Neural progenitor cell (in vitro differentiated cells): ENCODE measurements at regions not wholly inside any gene's neighbourhood (a gene's known extent, or its start where the extent isn't known, plus 50 kb on each side); places are given as distances from the start of the nearest gene placed in this dataset.

Source experiments
- DNase-seq: peaks from one replicate; pipeline ENCODE4 v3.0.0-alpha.2; 2016; ENCODE audit warnings: low spot score
- H2AFZ ChIP-seq: fragments of 200-600 bp; sonication (generic); replicated peaks from 2 replicates; pipeline ENCODE4 v1.6.1; 2016; ENCODE audit warnings: antibody characterized with exemption
- H3F3A ChIP-seq: fragments of 200-600 bp; sonication (generic); 2 replicates; pipeline ENCODE4 v1.6.1; 2016; ENCODE audit warnings: antibody characterized with exemption, low read depth
- H3K27ac ChIP-seq: fragments of 200-600 bp; sonication (generic); 2 replicates; pipeline ENCODE4 v1.5.1; 2016; ENCODE audit warnings: mild to moderate bottlenecking
- H3K27me3 ChIP-seq: fragments of 200-600 bp; sonication (generic); 2 replicates; pipeline ENCODE4 v1.6.1; 2016; ENCODE audit warnings: mild to moderate bottlenecking, moderate library complexity
- H3K36me3 ChIP-seq: fragments of 200-600 bp; sonication (generic); 2 replicates; pipeline ENCODE4 v1.5.1; 2016
- H3K4me1 ChIP-seq: fragments of 200-600 bp; sonication (generic); 2 replicates; pipeline ENCODE4 v1.6.1; 2016; ENCODE audit warnings: mixed run types
- H3K4me2 ChIP-seq: fragments of 200-600 bp; sonication (generic); 2 replicates; pipeline ENCODE4 v1.6.1; 2016
- H3K4me3 ChIP-seq: fragments of 200-600 bp; sonication (generic); 2 replicates; pipeline ENCODE4 v1.5.1; 2016
- H3K79me2 ChIP-seq: fragments of 200-600 bp; sonication (generic); 2 replicates; pipeline ENCODE4 v1.6.1; 2016; ENCODE audit warnings: low read depth
- H3K9ac ChIP-seq: fragments of 200-600 bp; sonication (generic); 2 replicates; pipeline ENCODE4 v1.6.1; 2016
- H3K9me3 ChIP-seq: fragments of 200-600 bp; sonication (generic); 2 replicates; pipeline ENCODE4 v1.5.1; 2016; ENCODE audit warnings: low read depth
- H4K20me1 ChIP-seq: fragments of 200-600 bp; sonication (generic); 2 replicates; pipeline ENCODE4 v1.6.1; 2016; ENCODE audit warnings: low read depth
- H3K27ac Mint-ChIP-seq: 3 replicates; pipeline ENCODE4 v1.8.0; 2021; ENCODE audit warnings: mixed read lengths
- H3K27me3 Mint-ChIP-seq: 2 replicates; pipeline ENCODE4 v1.8.0; 2022; ENCODE audit warnings: low read depth, mild to moderate bottlenecking, inconsistent platforms, moderate library complexity, mixed read lengths; ENCODE audit not compliant: insufficient read depth
- H3K36me3 Mint-ChIP-seq: 3 replicates; pipeline ENCODE4 v1.8.0; 2021; ENCODE audit warnings: mixed read lengths
- H3K4me1 Mint-ChIP-seq: 3 replicates; pipeline ENCODE4 v1.8.0; 2021; ENCODE audit warnings: mixed read lengths
- H3K4me3 Mint-ChIP-seq: 3 replicates; pipeline ENCODE4 v1.8.0; 2021; ENCODE audit warnings: mild to moderate bottlenecking, moderate library complexity, mixed read lengths
- H3K9me3 Mint-ChIP-seq: 3 replicates; pipeline ENCODE4 v1.8.0; 2020; ENCODE audit warnings: mixed read lengths
- CTCF ChIP-seq: fragments of 200-600 bp; sonication (generic); IDR thresholded peaks from 2 replicates; pipeline ENCODE4 v1.5.1; 2017; ENCODE audit warnings: antibody characterized with exemption, mild to moderate bottlenecking
- EZH2 ChIP-seq: fragments of 200-600 bp; sonication (generic); IDR thresholded peaks from 2 replicates; pipeline ENCODE4 v1.6.1; 2017; ENCODE audit warnings: antibody characterized with exemption, mild to moderate bottlenecking, moderate library complexity
- EZH2phosphoT487 ChIP-seq: fragments of 200-600 bp; sonication (generic); IDR thresholded peaks from 2 replicates; pipeline ENCODE4 v1.6.1; 2017; ENCODE audit warnings: antibody characterized with exemption

- no peak overlapping the region for H3K4me3 Mint-ChIP-seq
These were observed 261.6 kb upstream of the ANKRD50 start for GRCh38 chr4:124974152-124974551.

GRCh38 chr4:124973716-124974115 is 261.2 kb upstream of the ANKRD50 start:
- Mint-ChIP-seq H3K27me3 (peaks cover 4% of the 10 kb centered on the region), H3K4me3 (no peak overlapping the region), H3K4me1 (peaks cover 4% of the 10 kb centered on the region), H3K9me3 (no peaks in the 10 kb centered on the region), H3K36me3 (no peaks in the 10 kb centered on the region), H3K27ac (no peak overlapping the region)
- no peak overlapping the region for H3K4me3 ChIP-seq
- no peaks in the 10 kb centered on the region for H3K4me1 ChIP-seq
- no peaks in the 10 kb centered on the region for H3K27me3 ChIP-seq
- no peaks in the 10 kb centered on the region for H3K79me2 ChIP-seq
- no peak overlapping the region for H3K9ac ChIP-seq
- no peaks in the 10 kb centered on the region for H4K20me1 ChIP-seq
- no peak overlapping the region for H2AFZ ChIP-seq
- no peak overlapping the region for H3K27ac ChIP-seq
- TF ChIP-seq CTCF (no peak), EZH2 (no peak), EZH2phosphoT487 (no peak)
- no peaks in the 10 kb centered on the region for H3F3A ChIP-seq
- no peaks in the 10 kb centered on the region for H3K9me3 ChIP-seq
- no peak overlapping the region for H3K4me2 ChIP-seq
- no peaks in the 10 kb centered on the region for H3K36me3 ChIP-seq
- DNase-seq = no peak

More at GRCh38 chr4:124974152-124974551, 261.6 kb upstream of the ANKRD50 start:
- H3K79me2 ChIP-seq = no peaks in the 10 kb centered on the region
- H3K27ac ChIP-seq = no peak overlapping the region
- Mint-ChIP-seq H3K27me3 (peaks cover 4% of the 10 kb centered on the region), H3K27ac (no peak overlapping the region), H3K9me3 (no peaks in the 10 kb centered on the region), H3K36me3 (no peaks in the 10 kb centered on the region), H3K4me1 (peaks cover 5% of the 10 kb centered on the region)
- no peaks in the 10 kb centered on the region for H3F3A ChIP-seq
- H3K4me1 ChIP-seq = no peaks in the 10 kb centered on the region
- TF ChIP-seq EZH2 = no peak
- no peak for TF ChIP-seq CTCF
- no peak for TF ChIP-seq EZH2phosphoT487
- H3K36me3 ChIP-seq = no peaks in the 10 kb centered on the region
- H3K9ac ChIP-seq = no peak overlapping the region
- H3K27me3 ChIP-seq = no peaks in the 10 kb centered on the region
- H2AFZ ChIP-seq = no peak overlapping the region
- no peak overlapping the region for H3K4me2 ChIP-seq
- no peaks in the 10 kb centered on the region for H3K9me3 ChIP-seq
- DNase-seq = no peak
- no peaks in the 10 kb centered on the region for H4K20me1 ChIP-seq
- H3K4me3 ChIP-seq = no peak overlapping the region

- H3K4me3 Mint-ChIP-seq = no peak overlapping the region
- peaks cover 3% of the 10 kb centered on the region for H3K27me3 Mint-ChIP-seq
- Histone ChIP-seq H3K9ac (no peak overlapping the region), H3K27me3 (no peaks in the 10 kb centered on the region), H3K9me3 (no peaks in the 10 kb centered on the region), H3K4me1 (no peaks in the 10 kb centered on the region), H3K36me3 (no peaks in the 10 kb centered on the region), H4K20me1 (no peaks in the 10 kb centered on the region), H3K27ac (no peak overlapping the region), H3K79me2 (no peaks in the 10 kb centered on the region), H2AFZ (no peak overlapping the region), H3F3A (no peaks in the 10 kb centered on the region), H3K4me2 (no peak overlapping the region), H3K4me3 (no peak overlapping the region)
- no peak overlapping the region for H3K27ac Mint-ChIP-seq
- no peaks in the 10 kb centered on the region for H3K4me1 Mint-ChIP-seq
- no peak for DNase-seq
- H3K36me3 Mint-ChIP-seq = no peaks in the 10 kb centered on the region
- H3K9me3 Mint-ChIP-seq = no peaks in the 10 kb centered on the region
- TF ChIP-seq EZH2phosphoT487 (no peak), EZH2 (no peak), CTCF (no peak)
These were observed 257.5 kb upstream of the ANKRD50 start for GRCh38 chr4:124970011-124970410.

- H3K4me1 Mint-ChIP-seq = no peaks in the 10 kb centered on the region
- no peaks in the 10 kb centered on the region for H3K36me3 ChIP-seq
- H4K20me1 ChIP-seq = no peaks in the 10 kb centered on the region
- H3K36me3 Mint-ChIP-seq = peaks cover 6% of the 10 kb centered on the region
- H3K27me3 ChIP-seq = no peaks in the 10 kb centered on the region
- no peak overlapping the region for H3K27ac Mint-ChIP-seq
- H3K4me3 Mint-ChIP-seq = no peak overlapping the region
- no peak overlapping the region for H3K4me3 ChIP-seq
- no peaks in the 10 kb centered on the region for H3F3A ChIP-seq
- no peak overlapping the region for H3K9ac ChIP-seq
- H3K27ac ChIP-seq = no peak overlapping the region
- TF ChIP-seq CTCF = no peak
- TF ChIP-seq EZH2phosphoT487 = no peak
- no peak for TF ChIP-seq EZH2
- H3K4me1 ChIP-seq = no peaks in the 10 kb centered on the region
- H2AFZ ChIP-seq = no peak overlapping the region
- peaks cover 11% of the 10 kb centered on the region for H3K9me3 Mint-ChIP-seq
- DNase-seq = no peak
- H3K79me2 ChIP-seq = no peaks in the 10 kb centered on the region
- peaks cover 3% of the 10 kb centered on the region for H3K9me3 ChIP-seq
- H3K27me3 Mint-ChIP-seq = peaks cover 7% of the 10 kb centered on the region
- H3K4me2 ChIP-seq = no peak overlapping the region
These were observed 253.0 kb upstream of the ANKRD50 start for GRCh38 chr4:124965497-124965891.
